ENCODE measurements at regions not wholly inside any gene's neighbourhood (a gene's known extent, or its start where the extent isn't known, plus 50 kb on each side); places are given as distances from the start of the nearest gene placed in this dataset.
"Not testable (repeated sequence)": the region's sequence is repeated elsewhere in the genome, so short reads cannot be mapped to it uniquely, and the experiment has no call there.

DNA sequence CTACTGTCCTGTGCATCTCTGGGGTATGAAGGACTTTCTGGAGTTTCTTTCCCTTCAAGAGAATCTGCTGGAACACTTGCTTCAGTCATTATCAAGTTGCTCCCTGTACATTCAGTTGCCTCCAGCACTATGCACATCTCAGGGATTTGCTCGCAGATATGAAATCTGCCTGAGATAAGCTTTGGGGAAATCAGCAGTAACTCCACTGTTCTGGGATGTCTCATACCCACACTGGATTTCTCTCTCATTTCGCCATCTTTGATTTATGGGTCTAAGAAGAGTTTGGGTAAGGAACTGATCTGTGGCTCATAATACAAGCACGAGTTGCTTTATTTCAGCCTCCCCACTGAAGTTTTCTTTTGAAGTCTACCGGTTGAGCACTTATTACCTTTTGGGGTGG lies 585.6 kb downstream of the PSAT1 start:
- no peak for DNase-seq

DNA sequence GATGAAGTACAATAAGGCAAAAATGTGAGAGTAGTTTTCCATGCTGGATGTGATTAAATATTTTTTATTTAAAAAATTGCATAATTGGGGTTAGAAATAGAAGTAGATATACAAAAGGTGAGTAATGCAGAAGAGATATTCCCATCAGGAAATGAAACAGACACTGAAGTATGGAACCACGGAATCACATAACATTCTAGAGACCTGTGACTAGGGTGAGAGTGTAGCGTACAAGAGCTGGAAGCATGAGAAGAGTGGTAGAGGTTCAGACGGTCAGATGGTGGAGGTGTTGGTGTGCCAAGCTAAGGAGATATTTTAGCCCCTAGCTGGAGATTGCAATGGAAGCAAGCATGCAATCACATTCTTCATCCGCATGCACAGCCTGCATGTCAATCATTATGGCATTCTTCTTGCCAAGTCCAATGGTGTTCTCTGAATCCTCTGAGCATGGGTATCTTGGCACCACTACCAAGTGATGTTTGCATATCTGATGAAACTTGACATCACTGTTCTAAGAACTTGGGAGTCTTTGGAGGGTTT lies 587.8 kb downstream of the PSAT1 start:
- no peak for DNase-seq

DNA sequence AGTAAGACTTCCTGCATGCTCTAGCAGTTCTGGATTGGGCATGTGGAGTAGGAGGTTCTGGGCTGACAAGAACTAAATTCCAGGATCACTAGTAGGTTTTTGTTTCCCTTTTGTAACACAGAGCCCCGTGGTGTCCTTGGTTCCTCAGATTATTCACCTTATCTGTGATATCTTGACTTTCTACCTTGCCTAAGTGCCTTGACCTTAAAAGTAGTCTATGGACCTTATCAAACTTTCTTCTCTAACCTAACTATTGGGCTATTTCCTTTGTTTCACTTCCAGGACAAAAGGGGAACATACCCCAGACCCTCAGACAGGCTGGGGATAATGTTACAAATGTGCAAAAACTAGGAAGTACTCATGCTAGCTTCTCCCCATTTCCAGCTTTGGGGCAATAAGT lies 595.3 kb downstream of the PSAT1 start:
- no peak for DNase-seq

DNA sequence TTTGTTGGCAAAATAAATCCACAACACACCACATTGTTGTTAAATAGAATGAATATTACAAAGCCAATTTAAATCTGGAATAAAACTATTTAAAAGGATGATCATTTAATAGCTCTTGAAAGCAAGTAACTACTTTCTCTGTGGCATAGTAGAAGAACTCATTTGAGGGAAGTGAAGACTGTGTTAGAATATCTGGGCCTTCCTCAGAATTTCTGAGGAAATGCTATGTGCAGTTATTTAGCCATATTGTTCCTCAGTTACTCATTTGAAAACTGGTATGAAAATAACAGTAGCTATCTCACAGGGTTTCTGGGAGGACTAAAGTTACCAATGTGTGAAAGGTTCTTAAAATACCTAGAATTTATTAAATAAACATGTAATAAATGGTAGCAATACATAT lies 595.8 kb downstream of the PSAT1 start:
- DNase-seq = no peak

DNA sequence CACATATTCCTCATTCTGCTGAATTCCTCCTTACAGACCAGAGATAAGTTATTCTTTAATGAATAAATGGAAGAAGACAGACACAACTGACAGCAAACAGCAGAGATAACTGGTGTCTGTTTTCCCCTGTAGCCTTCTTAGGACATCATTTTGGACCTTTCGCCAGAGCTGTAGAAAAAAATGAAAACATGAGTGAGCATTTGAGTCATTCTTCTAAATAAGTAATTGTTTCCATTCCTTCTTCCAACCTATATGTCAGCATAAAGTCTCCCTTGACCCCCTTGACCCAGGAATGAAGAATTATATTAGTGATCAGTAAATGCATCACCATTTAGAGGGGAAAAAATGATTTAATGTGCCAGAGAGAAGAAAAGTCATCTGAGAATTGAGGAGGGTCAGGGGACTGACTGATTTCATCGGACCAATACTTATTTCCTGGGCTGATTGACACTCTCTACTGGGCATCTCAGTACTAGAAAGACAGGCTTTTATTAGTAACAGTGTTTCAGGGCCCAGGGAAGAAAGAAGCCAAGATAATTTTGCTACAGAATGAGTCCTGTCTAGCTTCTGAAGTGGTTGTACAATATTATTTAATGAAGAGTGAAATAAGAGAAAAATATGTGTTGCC lies 597.0 kb downstream of the PSAT1 start:
- DNase-seq = no peak

DNA sequence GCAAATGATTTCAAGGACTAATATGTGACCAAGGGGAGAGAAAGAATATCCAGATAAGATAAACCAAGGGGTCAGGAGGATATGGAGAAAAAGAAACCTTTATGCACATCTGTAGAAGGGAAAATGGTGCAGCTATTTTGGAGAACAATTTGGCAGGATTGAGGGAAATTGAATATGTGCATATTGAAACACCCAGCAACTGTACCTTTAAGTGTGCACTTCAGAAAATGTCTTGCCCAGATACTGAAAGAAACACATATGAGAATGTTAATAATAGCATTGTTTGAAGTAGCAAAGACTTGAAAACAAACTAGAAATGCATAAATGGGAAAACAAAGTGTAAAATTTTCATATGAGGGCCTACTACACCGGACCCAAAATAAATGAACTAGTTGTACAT lies 599.6 kb downstream of the PSAT1 start:
- no peak for DNase-seq

DNA sequence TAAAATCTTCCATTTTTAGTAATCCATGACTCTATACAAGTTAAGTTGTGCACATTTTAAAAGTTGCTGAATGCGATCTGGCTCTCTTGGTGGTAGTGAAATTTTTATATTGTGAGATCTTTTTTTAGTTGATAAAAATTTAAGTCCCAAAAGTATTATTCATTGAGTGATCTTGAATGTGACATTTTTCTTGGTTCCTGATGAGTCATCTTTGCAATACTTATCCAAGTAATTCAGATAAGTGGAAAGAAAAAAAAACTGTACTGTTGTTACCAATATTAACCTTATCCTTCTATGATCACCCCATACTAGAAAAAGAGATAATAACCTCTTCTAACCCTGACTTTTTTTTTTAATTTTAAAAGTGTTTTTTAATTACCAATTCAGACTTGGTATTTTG lies 601.3 kb downstream of the PSAT1 start:
- DNase-seq = no peak

DNA sequence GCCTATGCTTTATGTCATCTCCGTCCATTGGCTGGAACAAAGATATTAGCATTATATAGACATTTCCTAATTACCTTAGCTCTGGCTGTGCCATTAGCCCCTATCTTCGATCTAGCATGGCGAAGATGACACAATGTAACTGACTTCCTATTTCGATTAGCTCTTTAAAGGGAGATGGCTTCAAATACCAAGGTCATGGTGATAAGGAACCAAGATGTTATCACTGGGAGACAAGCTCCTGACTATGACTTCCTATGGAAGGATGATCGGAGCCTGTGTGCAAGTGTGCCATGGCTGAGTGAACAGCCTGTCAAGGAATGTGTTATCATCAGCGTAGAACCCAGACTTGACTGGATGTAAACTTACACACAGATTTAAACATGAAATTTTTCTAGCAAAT lies 602.1 kb downstream of the PSAT1 start:
- no peak for DNase-seq

DNA sequence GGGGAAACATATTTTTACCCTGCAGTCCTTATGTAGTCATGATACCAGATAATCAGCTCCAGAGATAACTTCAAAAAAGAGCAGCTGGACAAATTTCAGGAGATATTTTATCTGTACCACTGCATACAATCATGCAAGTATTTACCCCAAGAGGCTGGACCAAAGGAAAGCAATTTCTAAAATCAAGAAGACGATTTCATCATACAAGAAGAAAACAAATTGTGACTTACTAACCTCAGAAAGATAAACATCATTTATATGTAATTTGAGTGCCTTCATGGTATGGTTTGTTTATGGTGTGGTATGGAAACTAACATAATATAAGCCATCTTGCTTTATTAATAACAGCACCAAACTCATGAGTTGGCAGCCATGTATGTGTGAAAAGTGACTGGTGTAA lies 603.6 kb downstream of the PSAT1 start:
- DNase-seq = no peak

DNA sequence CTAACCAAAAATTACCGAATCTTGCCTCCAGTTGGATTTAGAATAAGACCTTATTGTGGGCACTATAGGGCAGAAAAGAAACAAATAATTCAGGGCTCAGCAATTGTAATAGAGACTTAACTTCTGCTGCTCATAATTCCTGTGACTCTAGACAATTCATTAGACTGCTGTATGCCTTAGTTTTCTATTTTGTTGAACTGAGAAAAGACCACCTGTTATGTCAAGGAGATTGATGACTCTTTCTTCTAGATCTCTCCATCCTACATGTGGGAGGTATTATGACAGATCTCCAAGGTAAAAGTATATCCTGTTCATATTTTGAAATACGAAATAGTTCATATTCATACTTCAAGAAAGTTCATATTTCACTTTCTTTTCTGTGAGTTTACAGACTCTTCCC lies 605.1 kb downstream of the PSAT1 start:
- no peak for DNase-seq

DNA sequence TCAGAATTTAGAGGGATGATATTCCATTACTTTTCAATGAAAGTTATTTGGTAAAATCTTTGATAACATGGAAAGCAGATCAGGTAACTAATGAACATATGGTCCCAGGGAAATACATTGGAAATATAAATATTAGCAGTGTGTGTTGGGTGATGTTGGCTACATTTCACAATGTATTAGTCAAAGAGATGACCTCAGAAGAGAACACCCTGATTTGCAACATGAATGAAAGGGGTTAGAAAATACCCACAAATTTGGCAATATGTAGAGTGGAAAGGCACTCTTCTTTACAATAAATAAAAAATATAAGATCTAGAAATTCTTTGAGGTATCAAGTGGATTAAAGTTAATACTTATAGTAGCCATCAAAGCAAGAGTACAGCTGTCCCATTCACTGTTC lies 606.7 kb downstream of the PSAT1 start:
- DNase-seq = no peak

DNA sequence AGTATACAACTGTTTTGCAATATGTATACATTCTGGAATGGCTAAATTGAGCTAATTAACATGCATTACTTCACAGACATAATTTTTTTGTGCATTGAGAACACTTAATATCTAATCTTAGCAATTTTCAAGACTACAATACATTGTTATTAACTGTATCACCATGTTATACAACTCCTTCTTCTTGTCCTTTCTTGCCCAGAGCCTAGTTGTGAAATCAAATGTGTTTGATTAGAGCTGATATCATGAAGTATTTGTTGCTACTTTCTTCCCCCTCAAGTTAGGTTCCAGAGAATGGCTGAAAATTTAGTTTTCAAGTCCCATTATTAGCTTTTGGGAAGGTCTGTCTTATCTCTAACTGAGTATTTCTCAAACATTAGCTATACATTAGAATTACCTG lies 607.8 kb downstream of the PSAT1 start:
- DNase-seq = no peak

DNA sequence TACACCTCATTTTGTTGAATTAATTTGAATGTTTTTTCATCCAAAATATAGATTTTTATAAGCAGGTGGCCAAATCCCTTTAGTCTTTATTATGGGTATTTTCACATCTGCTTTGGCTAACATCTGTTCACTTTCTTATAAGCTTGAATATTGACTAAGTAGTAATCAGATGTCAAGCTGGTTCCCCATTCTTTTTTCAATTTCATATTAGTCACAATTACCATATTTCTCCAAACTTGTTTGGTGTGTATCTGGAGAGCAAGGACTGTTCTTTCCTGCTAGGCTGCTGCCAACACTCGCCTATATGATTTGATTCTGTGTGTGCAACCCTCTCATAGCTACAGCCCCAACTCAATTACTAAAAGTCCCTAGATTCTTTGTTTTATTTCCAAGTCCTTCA lies 608.5 kb downstream of the PSAT1 start:
- DNase-seq = no peak

DNA sequence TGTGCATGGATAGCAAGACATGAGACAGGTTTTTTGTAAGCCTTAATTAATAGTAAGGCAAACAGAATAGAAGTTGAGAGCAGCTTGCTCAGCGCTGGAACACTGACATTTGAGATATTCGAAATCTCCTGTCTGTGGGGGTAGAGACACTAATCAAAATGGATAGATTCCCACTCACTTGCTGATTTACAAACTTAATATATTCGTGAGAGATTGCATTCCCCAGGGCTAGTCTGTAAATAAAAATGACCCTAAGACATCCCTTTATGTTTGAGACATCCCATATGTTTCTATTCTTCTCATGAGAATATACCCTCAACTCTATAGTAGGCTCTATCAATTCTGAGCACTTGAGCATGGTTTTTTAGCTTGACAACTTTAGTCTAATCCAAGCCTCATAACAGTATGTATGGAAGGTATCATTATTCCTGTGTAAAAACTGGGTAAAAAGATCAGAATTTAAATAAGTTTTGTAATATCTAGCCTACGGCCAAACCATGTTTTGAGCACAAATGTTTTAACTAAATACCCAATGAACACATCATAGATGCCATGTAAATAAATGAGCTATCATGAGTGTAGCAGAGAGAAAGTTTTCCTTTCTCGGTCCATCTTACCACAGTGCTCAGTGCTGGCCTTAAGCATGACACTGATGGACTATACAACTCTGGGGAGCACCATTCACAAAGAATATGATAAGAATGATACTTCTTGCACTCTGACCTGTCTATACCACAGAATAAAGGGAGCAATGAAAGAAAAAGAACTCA lies 609.2 kb downstream of the PSAT1 start:
- no peak for DNase-seq

DNA sequence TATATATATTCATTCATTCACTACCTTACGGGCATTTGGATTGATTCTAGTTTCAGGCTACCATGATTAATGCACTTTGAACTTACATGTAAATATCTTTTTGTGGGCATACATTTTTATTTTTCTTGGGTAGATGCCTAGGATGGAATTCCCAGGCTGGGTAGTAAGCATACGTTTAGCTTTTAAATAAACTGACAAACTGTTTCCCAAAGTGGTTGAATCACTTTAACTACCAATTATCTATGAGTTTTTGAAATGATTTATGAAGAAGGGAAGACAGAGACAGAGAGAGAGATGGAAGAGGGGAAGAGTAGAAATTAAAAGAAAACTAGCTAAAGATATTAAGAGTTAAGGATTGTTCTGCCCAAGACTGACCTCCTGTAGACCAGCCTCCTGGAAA lies 612.6 kb downstream of the PSAT1 start:
- no peak for DNase-seq

DNA sequence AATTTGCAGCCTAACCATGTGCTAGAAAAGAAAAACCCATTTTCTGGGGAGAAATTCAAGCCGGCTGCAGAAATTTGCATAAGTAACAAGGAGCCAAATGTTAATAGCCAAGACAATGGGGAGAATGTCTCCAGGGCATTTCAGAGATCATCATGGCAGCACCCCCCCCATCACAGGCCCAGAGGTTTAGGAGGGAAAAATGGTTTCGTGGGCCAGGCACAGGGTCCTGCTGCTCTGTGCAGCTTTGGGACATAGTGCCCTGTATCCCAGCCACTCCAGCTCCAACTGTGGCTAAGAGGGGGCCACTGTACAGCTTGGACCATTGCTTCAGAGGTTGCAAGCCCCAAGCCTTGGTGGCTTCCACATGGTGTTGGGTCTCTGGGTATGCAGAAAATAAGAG lies 620.0 kb downstream of the PSAT1 start:
- DNase-seq = not testable (repeated sequence)

DNA sequence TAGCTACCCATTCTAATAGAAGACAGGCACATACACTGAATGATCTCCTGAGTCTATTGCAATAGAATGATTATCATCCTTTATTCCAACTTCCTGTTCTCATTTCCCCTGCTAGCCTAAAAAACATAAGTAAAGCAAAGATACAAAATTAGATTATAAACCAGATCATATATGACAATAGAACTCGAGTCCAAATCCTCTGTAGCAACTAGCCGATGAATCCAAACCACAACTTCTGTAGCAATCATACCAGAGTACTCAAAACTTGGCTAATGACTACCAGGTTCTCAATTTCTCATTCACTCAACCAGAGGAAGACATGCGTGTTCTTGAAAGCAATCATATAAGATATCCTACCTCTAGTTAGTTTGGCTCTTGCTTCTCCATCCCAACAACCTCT lies 622.1 kb downstream of the PSAT1 start:
- no peak for DNase-seq

DNA sequence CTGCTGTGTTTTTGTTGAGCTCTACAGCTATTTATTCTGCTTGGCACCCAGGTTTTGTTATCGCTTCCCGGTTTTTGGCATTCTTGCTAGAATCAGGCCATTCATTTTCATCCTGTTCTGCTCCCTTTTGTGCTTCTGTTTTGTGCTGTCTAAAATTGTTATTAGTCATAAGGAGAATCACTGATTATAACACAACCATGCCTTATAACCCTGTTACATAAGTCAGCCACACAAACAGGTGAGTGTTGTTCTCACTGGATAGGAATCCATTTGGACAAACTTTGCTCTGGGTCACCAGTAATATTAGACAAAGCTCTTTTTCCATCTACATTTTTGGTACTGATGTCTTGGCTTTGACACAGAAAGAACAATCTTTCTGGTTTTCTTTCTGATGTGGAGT lies 622.8 kb downstream of the PSAT1 start:
- no peak for DNase-seq

DNA sequence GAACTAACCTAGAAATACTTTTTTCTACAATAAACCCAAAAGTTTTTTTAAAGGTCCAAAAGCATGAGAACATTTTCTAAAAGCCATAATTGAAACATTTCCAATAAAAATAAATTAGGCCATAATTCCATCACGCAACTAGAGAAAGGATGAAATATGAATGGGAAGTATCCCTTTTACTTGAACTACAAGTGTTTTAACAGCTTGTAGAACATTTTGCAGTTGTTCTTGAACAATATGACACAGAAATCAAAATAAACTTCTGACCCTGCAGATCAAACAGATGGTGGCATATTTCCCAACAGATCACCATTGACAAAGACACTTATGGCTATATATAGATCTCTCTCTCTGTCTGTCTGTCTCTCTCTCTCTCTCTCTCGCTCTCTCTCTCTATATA lies 624.4 kb downstream of the PSAT1 start:
- DNase-seq = no peak

DNA sequence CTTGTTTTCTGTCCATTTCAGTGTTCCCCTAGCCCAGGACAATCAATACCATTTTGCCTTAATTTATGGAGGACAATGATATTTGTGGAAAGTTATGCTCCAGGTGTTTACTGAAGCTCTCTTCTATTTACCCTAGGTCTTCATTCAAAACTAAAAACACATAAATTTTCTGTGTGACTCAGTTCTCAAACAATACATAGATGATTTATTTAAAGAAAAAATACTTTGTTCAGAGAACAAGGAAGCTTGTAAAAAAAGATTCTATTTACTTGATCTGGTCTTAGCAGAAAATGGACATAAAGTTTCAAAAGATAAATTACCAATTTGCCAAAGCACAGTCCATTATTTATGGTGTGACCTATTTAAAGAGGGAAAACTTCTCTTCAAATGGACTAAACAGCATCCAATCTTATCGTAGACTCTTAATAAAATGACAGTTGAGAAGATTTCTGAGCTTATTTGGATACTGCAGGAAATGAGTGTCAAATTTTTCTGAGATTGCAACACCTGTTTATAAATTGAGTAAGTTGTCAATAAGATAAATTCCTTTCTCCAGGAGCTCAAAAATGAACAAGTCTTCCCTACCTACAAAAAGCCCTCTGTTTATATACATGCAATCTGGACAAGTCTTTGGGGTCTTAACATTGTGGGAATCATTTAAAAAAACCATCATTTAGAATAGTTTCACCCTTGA lies 627.2 kb downstream of the PSAT1 start:
- no peak for DNase-seq

DNA sequence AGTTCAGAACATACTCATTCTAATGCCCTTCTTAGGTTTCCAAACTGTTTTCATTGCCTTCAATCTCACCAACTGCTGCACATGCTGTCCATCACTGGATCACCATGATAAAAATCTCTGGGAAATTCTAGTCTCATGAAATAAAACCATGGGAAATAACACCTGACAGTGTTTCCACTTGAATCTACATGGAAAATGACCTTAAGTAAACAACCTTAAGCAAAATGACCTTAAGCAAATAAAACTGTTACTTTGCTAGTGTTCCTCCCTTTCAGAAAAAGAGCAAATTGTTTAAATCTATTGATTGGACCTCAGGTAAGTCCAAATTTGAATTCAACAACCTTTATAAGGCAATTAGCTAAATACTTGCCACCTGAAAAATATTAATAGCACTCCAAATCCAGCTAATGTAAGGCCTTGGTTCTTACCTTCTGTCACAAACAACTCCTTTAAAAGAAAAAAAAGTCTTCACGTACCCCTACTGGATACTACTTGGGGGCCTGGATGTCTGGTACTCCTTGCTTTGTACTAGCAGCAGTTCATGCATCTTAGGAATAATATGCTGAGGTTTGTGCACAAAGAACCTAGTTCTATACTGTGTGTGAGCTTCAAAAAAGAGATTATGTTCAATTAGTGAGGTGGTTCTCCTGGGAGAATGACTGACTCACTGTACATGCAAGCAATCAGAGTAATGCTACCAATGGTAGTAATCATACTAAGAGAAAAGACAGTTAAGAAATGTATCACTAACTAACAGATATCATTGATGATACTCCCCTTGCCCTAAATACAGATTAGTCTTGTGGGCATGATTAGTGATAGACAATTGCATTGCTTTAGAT lies 630.4 kb downstream of the PSAT1 start:
- no peak for DNase-seq

DNA sequence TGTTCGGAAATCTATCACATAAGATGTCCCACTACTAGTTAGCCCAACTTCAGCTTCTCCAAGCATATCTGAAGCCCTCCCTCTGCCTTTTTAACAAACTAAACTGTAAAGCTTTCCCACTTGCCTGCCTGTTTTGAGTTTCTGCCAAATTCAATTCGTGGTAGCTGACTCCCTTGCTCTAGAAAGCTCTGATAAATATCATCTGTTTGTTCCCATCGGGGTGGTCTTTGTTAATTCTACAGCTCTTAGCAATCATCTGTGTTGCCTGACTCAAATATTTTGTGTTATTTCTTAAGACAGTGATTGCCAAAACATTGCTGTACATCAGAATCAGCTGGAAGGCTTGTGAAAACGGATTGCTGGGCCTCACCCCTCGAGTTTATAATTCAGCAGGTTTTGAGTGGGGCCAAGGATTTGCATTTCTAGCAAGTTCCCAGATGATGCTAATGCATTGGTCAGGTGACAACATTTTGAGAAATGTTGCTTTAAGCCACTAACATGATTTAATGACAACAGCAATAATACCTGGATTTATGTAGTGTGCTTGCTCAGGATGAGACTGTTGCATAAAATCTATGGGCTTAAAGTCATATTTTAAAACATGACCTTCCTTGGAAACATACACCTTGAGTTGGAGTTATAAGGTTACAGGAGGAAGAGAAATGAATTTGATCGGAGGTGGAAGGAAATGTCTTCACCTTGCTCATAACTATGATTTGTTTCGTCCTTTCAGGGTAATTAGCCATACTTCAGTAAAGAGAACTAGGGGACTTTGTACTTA lies 631.9 kb downstream of the PSAT1 start:
- no peak for DNase-seq

Data from SIG-M5 (cell line).